HG03565 (cell line): ENCODE measurements at regions not wholly inside any gene's neighbourhood (a gene's known extent, or its start where the extent isn't known, plus 50 kb on each side); places are given as distances from the start of the nearest gene placed in this dataset.
"Not testable (repeated sequence)": the region's sequence is repeated elsewhere in the genome, so short reads cannot be mapped to it uniquely, and the experiment has no call there.

Experiments
- ATAC-seq: cut with Tn5 transposase; IDR thresholded peaks from one replicate; pipeline ENCODE4 v1.9.1; 2021; ENCODE audit warnings: mild to moderate bottlenecking, moderate library complexity; ENCODE audit not compliant: unreplicated experiment

- ATAC-seq = no peak
These were observed 185.0 kb downstream of the ANKRD60 start for GRCh38 chr20:58043236-58044140.

DNA sequence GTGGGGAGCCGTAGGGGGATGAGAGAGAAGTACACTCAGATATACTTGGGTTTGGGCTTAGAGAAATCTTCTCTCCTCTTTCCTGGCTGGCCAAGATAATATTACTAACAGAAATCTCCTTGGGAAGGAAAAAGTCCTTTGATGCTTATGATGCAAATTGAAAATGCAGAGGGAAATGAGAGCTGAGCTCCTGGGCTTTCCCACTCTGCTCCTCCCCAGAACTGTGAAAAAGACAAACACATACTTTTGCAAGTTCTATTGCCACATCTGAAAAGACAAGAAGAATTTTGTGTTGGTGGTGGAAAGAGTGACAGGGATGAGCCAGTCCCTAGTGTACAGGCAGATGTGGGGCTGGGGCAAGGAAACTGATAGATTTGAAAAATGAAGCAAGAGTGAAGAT, 185.9 kb downstream of the ANKRD60 start:
- ATAC-seq = no peak

DNA sequence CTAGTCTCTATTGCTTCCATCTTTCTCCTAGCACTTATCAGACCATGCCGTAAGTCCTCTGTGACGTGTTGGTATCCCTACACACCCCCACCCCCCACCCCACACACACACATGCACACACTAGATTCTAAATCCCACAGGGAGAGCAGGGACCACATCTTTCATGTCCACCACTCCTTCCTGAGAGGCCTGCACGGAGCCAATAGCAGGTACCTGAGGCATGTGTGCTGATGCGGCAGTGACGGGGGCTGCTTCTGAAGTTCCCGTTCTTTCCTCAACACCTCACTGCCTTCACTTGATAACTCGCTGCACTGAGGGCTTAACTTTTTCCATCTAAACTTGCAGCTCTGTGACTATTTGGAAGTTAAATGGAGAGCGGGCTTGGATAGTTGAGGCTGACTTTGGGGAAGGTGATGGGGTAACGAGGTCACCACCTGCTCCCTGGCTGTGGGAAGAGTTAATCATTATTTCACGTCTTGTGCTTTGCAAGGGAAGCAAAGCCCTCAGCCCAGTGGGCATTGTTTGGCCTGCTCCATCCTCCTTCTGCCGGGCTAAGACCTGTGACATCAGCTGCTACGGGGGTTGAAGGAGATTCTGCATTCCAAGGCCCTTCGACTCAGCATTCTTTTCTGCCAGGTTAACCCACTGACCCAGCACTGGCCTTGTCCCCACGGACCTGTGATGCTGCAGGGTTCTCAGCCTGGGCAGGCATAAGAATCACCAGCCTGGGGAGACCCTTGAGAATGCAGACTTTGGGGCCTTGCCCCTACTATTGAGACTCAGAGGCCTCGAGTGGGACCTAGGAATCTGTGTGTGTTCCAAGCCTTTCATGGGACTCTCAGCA, 187.8 kb downstream of the ANKRD60 start:
- ATAC-seq = no peak

DNA sequence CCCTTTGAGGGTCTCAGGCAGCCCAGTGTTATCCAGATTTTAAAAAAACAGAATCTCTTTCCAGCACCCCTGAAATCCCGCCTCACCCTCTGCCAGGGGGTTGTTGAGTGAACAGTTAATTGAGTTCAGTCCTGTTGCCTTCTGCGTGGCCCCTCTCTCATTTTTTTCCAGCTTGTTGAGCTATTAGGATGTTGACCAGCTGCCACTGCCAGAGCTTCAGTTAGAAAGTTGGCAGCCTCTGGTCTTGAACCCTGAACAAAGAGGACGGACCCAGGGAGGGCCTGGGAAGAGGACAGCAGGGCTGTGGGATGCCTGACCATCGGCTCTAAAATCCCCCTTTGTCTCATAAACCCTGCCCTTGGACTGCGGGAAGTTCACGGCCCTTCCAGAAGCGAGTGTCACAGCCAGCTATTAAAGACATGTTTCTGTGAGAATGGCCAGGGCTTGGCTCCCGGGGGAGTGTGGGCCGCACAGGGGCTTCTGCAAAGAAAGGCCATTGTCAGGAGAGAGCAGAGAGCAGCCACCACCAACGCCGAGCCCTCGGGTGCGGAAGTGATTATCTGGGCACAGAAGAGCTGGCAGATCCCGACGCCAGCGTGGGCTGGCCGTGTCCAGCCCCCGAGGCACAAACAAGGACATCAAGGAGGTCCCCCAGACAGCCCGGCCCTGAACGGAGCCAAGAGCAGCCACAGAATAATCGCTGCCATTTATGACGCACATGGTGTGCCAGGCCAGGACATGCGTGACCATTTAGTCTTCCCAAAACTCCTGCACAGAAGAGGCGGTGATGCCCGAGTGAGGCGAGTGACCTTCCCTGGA, 189.0 kb downstream of the ANKRD60 start:
- no peak for ATAC-seq

DNA sequence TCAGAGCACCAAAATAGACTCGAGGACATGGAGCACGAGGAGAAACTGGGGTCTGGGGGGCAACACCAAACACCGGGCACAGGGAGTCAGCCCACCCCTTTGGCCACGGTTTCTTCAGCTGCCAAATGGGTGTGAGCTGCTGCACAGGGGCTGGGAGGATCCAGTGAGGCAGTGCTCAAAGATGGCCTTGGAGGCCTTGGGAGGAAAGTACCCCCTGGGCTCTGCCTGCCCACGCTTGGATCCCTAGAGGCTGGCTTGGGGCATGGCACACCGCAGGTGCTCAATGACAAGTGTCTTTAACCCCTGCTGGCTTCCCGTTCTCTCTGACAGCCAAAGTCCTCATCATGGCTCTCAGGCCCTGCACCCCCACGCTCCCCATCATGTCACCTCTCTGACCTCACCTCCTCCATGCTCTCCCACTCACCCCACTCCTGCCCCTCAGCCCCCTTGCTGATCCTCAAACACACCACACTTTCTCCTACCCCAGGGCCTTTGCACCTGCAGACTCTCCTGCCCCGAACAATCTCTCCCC, 190.3 kb downstream of the ANKRD60 start:
- no peak for ATAC-seq

- ATAC-seq = no peak
These were observed 190.8 kb downstream of the ANKRD60 start for GRCh38 chr20:58037631-58038030.

GRCh38 chr20:58033026-58033536, 195.4 kb downstream of the ANKRD60 start:
- no peak for ATAC-seq

DNA sequence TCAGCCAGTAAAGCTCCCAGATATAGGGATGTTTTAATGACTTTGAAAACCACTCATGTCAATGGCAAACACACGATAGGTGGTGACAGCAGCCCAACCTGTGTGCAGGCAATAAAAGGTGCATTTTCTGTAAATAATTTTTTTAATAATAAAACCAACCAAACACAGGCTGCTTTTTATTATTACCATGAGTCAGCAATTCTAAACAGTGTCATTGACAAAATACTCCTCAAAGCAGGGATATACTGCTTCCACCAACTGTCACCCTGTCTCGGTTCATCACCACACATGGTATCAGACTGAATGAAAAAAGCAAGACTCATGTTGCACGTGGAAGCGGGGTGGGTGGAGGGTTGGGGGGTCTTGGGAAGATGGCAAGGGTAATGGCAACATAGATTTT, 195.9 kb downstream of the ANKRD60 start:
- no peak for ATAC-seq

DNA sequence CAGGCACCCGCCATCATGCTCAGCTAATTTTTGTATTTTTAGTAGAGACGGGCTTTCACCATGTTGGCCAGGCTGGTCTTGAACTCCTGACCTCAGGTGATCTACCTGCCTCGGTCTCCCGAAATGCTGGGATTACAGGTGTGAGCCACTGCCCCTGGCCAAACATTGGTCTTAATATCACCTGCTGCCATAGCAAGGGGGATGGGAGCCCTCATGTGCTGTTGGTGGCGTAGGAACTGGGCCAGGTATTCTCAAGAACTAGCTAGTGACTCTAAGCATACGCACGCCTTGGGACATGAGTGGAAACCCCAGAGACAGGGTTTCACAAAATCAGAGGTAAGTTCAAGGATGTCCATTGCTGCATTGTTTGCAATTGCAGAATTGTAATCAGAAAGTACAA, 197.1 kb downstream of the ANKRD60 start:
- ATAC-seq = not testable (repeated sequence)

- ATAC-seq = no peak
These were observed 200.3 kb downstream of the ANKRD60 start for GRCh38 chr20:58028123-58028522.

- no peak for ATAC-seq
These were observed 202.1 kb downstream of the ANKRD60 start for GRCh38 chr20:58026361-58026760.

GRCh38 chr20:58025233-58025632, 203.2 kb downstream of the ANKRD60 start:
- ATAC-seq = no peak

GRCh38 chr20:58024241-58024721, 204.2 kb downstream of the ANKRD60 start:
- ATAC-seq = no peak

DNA sequence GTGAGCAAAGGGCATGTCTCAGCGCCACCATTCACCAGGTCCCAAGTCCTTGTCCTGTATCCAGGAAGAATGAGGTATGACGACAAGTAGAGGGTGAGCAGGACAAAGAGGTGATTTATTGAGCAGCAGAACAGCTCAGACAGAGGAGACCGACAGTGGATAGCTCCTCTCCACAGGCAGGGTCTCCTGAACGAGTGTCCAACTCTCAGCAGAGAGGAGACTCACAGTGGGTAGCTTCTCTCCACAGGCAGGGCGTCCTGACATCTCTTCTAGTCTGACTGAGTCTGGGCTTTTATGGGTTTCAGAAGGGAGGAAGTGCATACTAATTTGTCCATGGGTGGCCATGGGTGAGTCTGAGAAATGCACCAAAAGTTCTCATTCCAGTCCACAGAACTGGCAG, 204.7 kb downstream of the ANKRD60 start:
- no peak for ATAC-seq

DNA sequence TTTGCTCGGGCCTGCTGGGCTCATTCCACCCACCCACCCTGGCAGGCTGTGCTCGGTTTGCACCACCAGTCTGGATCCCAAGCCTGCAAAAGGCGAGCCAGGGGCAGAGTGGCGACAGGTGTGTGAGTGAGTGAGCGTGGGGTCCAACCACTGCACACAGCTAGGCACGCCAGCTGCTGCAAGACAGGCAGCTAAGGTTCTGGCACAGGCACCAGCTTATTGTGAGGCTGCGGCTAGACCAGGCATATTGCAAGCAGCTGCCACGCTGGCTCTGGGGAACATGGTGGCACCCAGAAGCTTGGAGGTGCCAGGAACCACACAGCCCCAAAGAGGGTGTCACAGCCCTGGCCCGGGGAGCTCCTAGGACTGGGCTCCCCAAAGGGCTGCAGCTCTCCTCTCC, 205.1 kb downstream of the ANKRD60 start:
- no peak for ATAC-seq

DNA sequence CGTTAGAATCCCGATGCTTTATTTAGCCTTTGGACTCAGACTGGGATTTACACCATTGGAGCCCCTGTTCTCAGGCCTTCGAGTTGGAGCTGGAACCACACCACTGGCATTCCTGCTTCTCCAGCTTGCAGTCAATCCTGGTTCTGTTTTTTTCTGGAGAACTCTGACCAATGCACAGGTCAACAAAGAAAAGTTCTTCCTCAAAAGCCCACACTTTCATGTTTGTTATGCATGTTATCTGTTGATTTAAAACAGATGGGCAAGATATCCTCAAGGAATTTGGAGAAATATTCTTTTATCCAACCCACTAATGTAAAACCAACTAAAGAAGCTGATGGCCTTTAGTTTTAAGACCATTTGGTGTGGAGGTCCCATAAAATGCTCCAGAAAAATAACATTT, 205.7 kb downstream of the ANKRD60 start:
- no peak for ATAC-seq

DNA sequence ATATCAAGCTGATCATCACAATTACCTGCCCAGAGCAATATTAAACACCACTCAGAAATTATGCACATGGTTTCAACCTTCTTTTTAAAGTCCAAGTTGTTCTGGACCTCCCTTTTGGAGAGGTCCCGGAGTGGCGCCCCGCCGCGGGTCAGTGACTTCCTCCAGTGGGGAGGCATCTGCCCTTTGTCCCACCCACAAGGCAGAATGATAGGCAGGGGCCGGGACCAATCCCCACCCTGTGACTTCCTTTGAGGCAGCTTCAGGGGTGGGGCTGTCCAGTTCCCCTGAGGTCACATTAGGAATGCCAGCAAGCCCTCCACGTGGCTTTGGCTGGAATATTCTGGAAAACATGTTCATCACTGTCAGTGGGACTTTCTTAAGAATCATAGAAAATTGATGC, 207.0 kb downstream of the ANKRD60 start:
- ATAC-seq = no peak

- ATAC-seq = no peak
These were observed 207.6 kb downstream of the ANKRD60 start for GRCh38 chr20:58020656-58021454.

DNA sequence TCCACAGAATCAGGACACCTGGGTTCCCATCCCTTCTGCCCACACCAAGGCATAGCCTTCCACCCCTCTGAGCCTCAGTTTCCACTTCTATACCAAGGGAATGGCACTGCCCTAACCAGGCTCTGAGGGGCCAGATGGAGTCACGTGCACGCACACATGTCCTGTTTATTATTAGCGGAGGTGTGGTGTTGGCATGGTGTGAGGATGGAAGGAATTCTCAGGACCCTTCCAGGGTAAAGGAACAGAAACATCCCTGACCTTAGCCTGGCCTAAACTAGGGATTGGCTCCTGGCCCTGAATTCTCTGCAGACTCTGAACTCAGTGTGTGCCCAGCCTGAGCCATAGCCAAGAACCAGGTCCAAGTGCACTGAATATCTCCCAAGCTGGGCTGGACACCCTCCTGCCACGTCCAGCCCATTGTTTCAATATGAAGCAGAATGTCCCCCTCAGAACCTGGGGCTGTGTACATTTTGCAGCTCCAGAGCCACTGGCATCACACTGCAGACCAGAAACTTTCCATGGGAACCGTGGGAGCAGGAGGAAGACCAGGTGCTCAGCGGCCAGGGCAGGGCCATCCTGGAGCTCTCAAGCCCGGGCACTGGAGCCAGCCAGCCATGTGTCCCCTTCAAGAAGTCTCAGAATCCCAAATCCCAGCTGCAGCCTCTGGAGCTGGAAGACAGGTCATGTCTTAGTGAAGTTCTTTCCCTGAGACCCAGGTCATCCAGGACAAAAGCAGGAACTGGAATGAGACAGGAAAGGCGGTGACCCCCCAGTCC, 208.4 kb downstream of the ANKRD60 start:
- no peak for ATAC-seq
